GM13977 (cell line): ENCODE measurements at regions not wholly inside any gene's neighbourhood (a gene's known extent, or its start where the extent isn't known, plus 50 kb on each side); places are given as distances from the start of the nearest gene placed in this dataset.

Experiments used
- DNase-seq: peaks from one replicate; pipeline ENCODE4 v3.0.0; 2012; ENCODE audit warnings: low spot score
- in situ Hi-C: fragments of 300-500 bp; cut with MboI; formaldehyde crosslinking; loops from one replicate; pipeline ENCODE4 v1.12.0; 2022; ENCODE audit warnings: low sequenced_read_pairs, low pct_unique_long_range_greater_than_20kb, mixed read lengths, inconsistent platforms; ENCODE audit not compliant: unreplicated experiment
- TF ChIP-seq, protein P1 (sequence below): IDR thresholded peaks from 2 replicates; pipeline ENCODE4 v1.5.1; 2012; ENCODE audit warnings: mild to moderate bottlenecking, control low read depth; ENCODE audit not compliant: insufficient read depth; ENCODE audit errors: extremely low read depth, missing control alignments

DNA sequence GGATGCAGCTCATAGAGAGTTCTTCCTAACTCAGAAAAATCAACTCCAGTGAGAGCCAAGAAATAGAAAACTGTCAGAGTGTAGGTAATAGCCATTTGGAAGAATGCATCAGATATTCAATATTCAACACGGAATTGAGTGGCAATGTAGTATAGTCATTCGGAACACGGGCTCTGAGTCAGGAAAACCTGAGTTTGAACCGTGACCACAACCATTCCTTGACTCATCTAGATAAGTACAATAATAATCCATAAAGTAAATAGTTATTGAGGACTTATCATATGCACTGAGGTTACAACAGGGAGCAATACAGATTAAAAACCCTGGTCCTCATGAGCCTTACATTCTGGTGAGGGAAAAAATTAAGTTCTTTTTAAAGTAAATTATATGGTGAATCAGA, 62.6 kb upstream of the PHF21A start:
- TF ChIP-seq, protein P1, sequence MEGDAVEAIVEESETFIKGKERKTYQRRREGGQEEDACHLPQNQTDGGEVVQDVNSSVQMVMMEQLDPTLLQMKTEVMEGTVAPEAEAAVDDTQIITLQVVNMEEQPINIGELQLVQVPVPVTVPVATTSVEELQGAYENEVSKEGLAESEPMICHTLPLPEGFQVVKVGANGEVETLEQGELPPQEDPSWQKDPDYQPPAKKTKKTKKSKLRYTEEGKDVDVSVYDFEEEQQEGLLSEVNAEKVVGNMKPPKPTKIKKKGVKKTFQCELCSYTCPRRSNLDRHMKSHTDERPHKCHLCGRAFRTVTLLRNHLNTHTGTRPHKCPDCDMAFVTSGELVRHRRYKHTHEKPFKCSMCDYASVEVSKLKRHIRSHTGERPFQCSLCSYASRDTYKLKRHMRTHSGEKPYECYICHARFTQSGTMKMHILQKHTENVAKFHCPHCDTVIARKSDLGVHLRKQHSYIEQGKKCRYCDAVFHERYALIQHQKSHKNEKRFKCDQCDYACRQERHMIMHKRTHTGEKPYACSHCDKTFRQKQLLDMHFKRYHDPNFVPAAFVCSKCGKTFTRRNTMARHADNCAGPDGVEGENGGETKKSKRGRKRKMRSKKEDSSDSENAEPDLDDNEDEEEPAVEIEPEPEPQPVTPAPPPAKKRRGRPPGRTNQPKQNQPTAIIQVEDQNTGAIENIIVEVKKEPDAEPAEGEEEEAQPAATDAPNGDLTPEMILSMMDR: no peak
- DNase-seq: no peak
- in situ Hi-C loops: no loop called here

DNA sequence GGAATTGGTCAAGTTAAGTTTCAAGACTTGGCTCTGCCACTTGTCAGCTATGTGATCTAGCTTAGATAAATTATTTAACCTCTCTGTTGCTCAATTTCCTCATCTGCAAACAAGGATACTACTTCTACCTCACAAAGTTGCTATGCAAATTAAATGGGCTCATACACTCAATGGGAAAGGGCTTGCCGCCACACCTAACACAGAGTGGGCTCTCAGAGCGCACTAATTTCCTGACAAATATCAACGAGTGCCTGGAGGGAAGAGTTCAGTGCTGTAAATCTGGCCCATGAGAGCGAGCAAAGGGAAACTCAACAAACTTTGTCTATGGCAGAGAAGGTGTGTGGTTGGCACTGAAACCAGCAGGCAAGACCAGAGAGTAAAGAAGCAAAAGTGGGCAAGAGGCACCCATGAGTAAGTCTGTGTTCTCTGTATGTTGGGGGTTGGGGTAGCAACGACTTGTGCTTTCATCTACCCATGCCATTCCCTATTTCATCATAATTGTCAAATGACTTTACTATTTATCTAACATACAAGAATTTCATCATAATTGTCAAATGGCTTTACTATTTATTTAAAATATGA, 60.7 kb upstream of the PHF21A start:
- TF ChIP-seq, protein P1: no peak

DNA sequence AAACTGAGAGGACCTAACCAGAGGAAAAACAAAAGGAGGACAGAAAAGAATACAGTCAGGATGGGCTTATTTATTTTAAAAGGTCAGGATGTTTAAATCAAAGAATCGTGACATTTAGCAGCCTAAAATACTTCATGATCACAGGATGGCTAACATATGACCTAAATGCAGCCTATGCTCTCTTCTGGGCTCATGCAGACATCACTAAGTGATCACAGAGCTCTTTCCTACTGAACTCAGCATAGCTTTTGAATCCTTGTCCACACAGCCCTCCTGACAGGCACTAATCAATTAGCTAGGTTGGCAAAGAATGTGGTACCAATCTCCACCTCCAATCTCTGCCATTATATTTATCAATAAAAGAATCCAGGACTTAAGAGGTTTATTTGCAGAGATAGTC, 60.1 kb upstream of the PHF21A start:
- TF ChIP-seq, protein P1: no peak
- no peak for DNase-seq
- in situ Hi-C loops: no loop called here

More for the DNA sequence above, 60.7 kb upstream of the PHF21A start:
- in situ Hi-C loops: no loop called here
- no peak for DNase-seq

DNA sequence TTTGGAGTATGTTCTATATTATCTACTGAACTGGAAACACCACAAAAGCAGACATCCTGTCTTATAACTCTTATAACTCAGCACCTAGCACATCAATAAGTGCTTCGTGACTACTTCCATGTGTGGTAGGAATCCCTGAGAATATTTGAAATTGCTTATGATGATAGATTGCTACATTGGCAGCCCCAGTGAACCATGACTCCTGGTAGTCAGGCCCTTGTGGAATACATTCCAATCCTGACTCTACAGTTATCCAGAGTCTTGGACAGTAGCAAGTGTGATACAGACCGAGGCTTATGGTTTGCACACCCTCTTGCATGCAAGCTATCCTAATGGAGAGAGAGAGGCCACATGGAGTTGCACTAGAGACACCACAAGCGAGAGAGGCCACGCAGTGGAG, 59.5 kb upstream of the PHF21A start:
- DNase-seq: no peak
- in situ Hi-C loops: no loop called here
- TF ChIP-seq, protein P1: no peak

DNA sequence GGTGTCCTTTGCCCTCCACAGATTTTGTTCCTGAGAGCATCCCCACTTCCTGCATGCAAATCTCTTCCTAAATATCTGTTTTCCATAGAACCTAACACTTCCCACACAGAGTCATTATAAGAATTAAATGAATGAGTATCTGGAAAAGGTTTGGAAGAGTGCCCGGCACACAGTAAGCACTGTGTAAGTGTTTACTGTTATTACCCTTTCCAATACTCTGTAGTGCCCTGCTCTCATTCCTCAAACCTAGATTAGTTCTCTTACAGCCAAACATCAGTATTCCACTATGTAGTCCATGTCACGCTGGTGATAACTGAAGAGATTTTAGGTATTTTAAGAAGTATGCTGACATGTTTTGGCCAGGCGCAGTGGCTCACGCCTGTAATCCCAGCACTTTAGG, 57.3 kb upstream of the PHF21A start:
- in situ Hi-C loops: no loop called here
- DNase-seq: no peak
- TF ChIP-seq, protein P1: no peak

DNA sequence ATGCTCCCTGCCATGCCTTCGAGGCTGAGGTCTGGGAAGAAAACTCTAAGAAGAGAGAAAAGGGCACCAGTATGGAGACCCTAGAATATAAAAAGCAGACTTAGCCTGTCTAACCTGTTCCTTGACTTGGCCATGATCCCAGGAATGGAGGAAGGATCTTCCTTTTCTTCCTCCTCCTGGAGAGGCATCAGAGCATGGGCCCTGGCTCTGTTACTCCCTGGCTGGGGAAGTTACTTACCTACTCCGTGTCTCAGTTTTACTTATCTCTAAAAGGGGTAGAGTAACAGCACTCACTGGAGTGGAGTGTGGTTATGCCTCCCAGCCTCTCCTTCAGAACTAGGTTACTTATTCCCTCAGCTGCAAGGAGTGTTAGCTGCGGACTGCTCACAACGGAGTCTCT, 55.2 kb upstream of the PHF21A start:
- no peak for DNase-seq
- in situ Hi-C loops: no loop called here
- TF ChIP-seq, protein P1: no peak
